GM13976 (cell line): ENCODE measurements at regions not wholly inside any gene's neighbourhood (a gene's known extent, or its start where the extent isn't known, plus 50 kb on each side); places are given as distances from the start of the nearest gene placed in this dataset.

ENCODE experiments used
- DNase-seq: peaks from one replicate; pipeline ENCODE4 v3.0.0; 2012; ENCODE audit warnings: low spot score
- in situ Hi-C: fragments of 300-500 bp; cut with MboI; formaldehyde crosslinking; loops from one replicate; pipeline ENCODE4 v1.12.0; 2022; ENCODE audit warnings: low sequenced_read_pairs, mixed read lengths, inconsistent platforms; ENCODE audit not compliant: unreplicated experiment
- TF ChIP-seq, protein P1 (sequence below): IDR thresholded peaks from 2 replicates; pipeline ENCODE4 v1.5.1; 2012; ENCODE audit warnings: borderline replicate concordance, mild to moderate bottlenecking; ENCODE audit not compliant: insufficient read depth; ENCODE audit errors: extremely low read depth, missing control alignments, control extremely low read depth

DNA sequence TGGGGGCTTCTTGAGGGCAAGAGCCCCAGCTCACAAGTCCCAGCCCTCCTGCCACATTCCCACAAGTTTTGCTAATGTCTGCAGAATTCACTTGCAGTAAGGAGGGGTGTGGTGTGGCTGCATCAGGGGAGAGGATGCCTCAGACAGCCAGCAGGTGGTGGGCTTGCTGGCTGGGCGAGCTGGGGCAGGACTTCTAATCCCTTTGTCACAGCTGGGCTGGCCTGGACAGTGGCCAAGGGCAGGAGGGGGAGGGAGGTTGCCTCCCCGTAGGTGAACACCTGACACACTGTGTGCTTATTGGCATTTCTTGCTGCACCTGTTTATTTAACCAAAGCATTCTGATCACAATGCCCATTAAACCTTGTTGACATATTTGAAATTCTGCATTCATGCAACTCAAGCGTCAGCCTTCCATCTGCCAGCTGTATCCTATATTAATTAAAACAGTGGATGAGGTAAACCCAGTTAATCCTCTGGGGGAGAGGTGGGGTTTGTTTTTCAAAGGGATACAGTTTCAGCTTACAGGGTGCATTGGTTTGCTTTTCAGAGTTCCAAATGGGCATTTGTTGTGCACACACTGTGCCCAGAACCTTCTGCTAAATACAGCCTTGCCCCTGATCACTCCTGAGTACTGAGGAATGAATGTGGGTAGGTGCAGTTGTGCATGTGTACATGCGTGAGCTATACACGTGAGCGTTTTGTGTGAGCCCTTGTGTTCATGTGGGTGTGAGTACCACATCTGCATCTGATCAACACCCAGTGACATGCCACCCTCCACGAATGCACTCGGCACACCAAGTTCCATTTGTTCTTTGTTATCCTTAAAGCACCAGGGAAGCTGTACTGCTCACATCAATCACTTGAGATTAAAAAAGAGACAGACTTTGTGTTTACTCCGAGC lies 268.7 kb downstream of the XXYLT1 start:
- in situ Hi-C loops = no loop called here
- TF ChIP-seq, protein P1, sequence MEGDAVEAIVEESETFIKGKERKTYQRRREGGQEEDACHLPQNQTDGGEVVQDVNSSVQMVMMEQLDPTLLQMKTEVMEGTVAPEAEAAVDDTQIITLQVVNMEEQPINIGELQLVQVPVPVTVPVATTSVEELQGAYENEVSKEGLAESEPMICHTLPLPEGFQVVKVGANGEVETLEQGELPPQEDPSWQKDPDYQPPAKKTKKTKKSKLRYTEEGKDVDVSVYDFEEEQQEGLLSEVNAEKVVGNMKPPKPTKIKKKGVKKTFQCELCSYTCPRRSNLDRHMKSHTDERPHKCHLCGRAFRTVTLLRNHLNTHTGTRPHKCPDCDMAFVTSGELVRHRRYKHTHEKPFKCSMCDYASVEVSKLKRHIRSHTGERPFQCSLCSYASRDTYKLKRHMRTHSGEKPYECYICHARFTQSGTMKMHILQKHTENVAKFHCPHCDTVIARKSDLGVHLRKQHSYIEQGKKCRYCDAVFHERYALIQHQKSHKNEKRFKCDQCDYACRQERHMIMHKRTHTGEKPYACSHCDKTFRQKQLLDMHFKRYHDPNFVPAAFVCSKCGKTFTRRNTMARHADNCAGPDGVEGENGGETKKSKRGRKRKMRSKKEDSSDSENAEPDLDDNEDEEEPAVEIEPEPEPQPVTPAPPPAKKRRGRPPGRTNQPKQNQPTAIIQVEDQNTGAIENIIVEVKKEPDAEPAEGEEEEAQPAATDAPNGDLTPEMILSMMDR = peak; percentile 63
- peak; percentile 78 for DNase-seq

DNA sequence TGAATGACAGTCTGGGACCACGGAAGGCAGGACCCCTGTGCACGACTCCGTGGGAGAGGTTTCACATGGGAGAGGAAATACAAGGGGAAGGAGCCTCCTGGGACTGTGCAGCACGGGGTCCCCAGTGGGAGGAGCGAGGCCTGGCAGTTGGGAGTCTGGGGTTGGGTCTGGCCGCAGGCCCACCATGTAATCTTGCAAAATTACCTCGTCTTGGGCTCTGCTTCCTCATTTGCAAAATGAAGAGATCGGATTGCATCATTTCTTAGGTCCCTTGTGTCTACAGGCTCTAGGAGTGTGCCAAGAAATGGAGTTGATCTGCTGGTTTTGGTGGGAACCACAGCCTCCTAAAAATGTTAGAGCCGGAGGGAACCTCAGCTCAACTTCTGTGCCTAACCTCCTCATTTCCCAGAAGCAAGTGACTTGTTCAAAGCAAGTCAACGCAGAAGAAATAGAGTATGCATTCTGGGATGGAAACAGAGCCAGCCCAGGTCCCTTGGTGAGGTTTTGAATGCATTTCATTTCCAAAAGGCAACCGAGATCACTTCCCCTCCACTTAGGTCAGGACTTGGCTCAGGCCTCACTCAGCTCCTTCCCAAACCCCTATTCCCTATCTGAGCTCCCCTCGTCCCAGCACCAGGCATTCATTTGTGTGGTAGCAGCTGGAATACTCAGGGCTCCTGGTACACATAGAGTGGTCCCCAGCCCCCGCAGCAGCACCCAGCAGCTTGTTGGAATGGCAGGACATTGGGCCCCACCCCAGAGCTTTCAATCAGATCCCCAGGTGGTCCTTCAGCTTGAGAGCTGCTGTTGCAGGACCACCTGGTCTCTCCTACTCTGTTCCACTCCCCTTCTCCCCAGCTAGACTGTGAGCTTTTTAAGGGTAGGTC lies 267.7 kb downstream of the XXYLT1 start:
- in situ Hi-C loops = no loop called here
- DNase-seq = no peak
- TF ChIP-seq, protein P1 = no peak

- DNase-seq = no peak
- in situ Hi-C loops = no loop called here
- TF ChIP-seq, protein P1 = no peak
These were observed 267.1 kb downstream of the XXYLT1 start for GRCh38 chr3:195003893-195004289.

- no peak for DNase-seq
- TF ChIP-seq, protein P1 = no peak
- in situ Hi-C loops = no loop called here
These were observed 266.3 kb downstream of the XXYLT1 start for GRCh38 chr3:195004512-195005250.

DNA sequence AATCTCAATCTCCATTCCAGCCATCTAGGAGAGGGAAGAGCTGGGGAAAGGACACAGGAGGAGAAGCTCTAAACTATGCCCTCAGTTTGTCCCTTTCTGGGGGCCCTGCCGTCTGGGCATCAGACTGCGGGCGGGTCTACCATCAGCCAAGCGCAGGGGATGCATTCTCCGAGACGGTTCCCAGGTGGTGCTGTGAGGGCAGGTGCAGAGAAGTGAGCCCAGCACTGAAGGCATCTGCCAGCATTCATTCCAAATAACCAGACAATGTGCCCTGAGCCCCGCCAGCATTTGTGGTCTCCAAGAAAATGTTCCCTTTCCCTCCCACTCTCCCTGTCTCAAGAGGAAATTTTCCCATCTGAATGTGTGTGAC lies 265.7 kb downstream of the XXYLT1 start:
- in situ Hi-C loops = no loop called here
- TF ChIP-seq, protein P1 = no peak
- DNase-seq = no peak
